H1 (cell line): ENCODE measurements at regions not wholly inside any gene's neighbourhood (a gene's known extent, or its start where the extent isn't known, plus 50 kb on each side); places are given as distances from the start of the nearest gene placed in this dataset.

Source experiments
- CTCF ChIA-PET: fragments of 300-600 bp; sonication (Branson Sonifier 250); formaldehyde crosslinking; loops from one replicate; lab custom pipeline; 2021; ENCODE audit not compliant: partially characterized antibody; lab: Charles Lee
- POLR2A ChIA-PET: fragments of 300-600 bp; sonication (Branson Sonifier 250); formaldehyde crosslinking; loops from one replicate; lab custom pipeline; 2021; ENCODE audit warnings: inconsistent platforms; ENCODE audit not compliant: partially characterized antibody; lab: Charles Lee
- DNase-seq, 2 experiments: peaks; one replicate each; pipeline versions ENCODE4 v3.0.0 to v3.0.0-alpha.2; 2010 to 2022; ENCODE audit warnings: low spot score in 2 of 2, low read depth in 1 of 2, mixed read lengths in 1 of 2
- FAIRE-seq: peaks from 2 replicates; lab custom pipeline; 2011; peaks lifted over from hg19 to GRCh38; lab: Jason Lieb, UNC
- H2AFZ ChIP-seq: 2 replicates; pipeline ENCODE4 v1.8.1; 2012; ENCODE audit warnings: low read length, inconsistent platforms
- H2AK5ac ChIP-seq: 2 replicates; pipeline ENCODE4 v1.6.1; 2013; ENCODE audit warnings: low read depth, low read length
- H2BK120ac ChIP-seq: replicated peaks from 2 replicates; pipeline ENCODE3; 2013; ENCODE audit warnings: low read depth, low read length, inconsistent platforms
- H2BK12ac ChIP-seq: 2 replicates; pipeline ENCODE4 v1.6.1; 2013; ENCODE audit warnings: low read depth, low read length
- H2BK15ac ChIP-seq: 2 replicates; pipeline ENCODE4 v1.6.1; 2013; ENCODE audit warnings: low read length
- H2BK20ac ChIP-seq: 2 replicates; pipeline ENCODE4 v1.6.1; 2013; ENCODE audit warnings: low read length
- H2BK5ac ChIP-seq: 2 replicates; pipeline ENCODE4 v1.6.1; 2013; ENCODE audit warnings: low read depth, low read length
- H3K14ac ChIP-seq: 2 replicates; pipeline ENCODE4 v1.6.1; 2013; ENCODE audit warnings: inconsistent platforms; ENCODE audit not compliant: insufficient read length
- H3K18ac ChIP-seq: 2 replicates; pipeline ENCODE4 v1.6.1; 2013; ENCODE audit warnings: low read length; ENCODE audit errors: extremely low read depth
- H3K23ac ChIP-seq: 2 replicates; pipeline ENCODE4 v1.6.1; 2013; ENCODE audit warnings: inconsistent platforms; ENCODE audit not compliant: insufficient read length
- H3K23me2 ChIP-seq: 2 replicates; pipeline ENCODE4 v1.6.1; 2013; ENCODE audit warnings: low read depth, low read length
- H3K27ac ChIP-seq: 2 replicates; pipeline ENCODE4 v1.6.1; 2011; ENCODE audit warnings: low read depth, low read length, inconsistent platforms
- H3K27me3 ChIP-seq, 4 experiments: replicated peaks in 1 of 4; 1 replicate in 1 of 4; 2 replicates in 3 of 4; pipeline versions ENCODE4 v1.6.1 to v1.8.1; 2011 to 2013; ENCODE audit warnings: low read length in 3 of 4, mild to moderate bottlenecking in 3 of 4, inconsistent platforms in 2 of 4, mixed read lengths in 2 of 4, moderate library complexity in 1 of 4; ENCODE audit not compliant: control insufficient read depth in 3 of 4, insufficient read depth in 3 of 4; ENCODE audit errors: extremely low read depth in 1 of 4
- H3K36me3 ChIP-seq, 4 experiments: 2 replicates each; pipeline versions ENCODE4 v1.6.1 to v1.8.1; 2011 to 2013; ENCODE audit warnings: mild to moderate bottlenecking in 4 of 4, low read length in 3 of 4, moderate library complexity in 2 of 4, control low read depth in 1 of 4, inconsistent platforms in 1 of 4; ENCODE audit not compliant: insufficient read depth in 4 of 4, control insufficient read depth in 2 of 4
- H3K4ac ChIP-seq: replicated peaks from 2 replicates; pipeline ENCODE3; 2013; ENCODE audit warnings: low read length, low read depth, mixed read lengths, inconsistent platforms; ENCODE audit not compliant: insufficient read length
- H3K4me1 ChIP-seq, 4 experiments: replicated peaks in 1 of 4; 1 replicate in 1 of 4; 2 replicates in 3 of 4; pipeline versions ENCODE4 v1.6.1 to v1.8.1; 2011 to 2013; ENCODE audit warnings: low read length in 3 of 4, inconsistent platforms in 2 of 4, mixed read lengths in 1 of 4; ENCODE audit not compliant: insufficient read depth in 4 of 4, control insufficient read depth in 3 of 4
- H3K4me2 ChIP-seq, 2 experiments: 2 replicates each; pipeline versions ENCODE4 v1.6.1 to v1.8.1; 2011 to 2013; ENCODE audit warnings: low read depth in 2 of 2, low read length in 2 of 2, control low read depth in 1 of 2, inconsistent platforms in 1 of 2, mild to moderate bottlenecking in 1 of 2; ENCODE audit not compliant: insufficient read depth in 1 of 2
- H3K4me3 ChIP-seq, 4 experiments: fragments of 200-600, 300-600 bp in 1 of 4; sonication (generic), shearing (Covaris generic), sonication (Bioruptor Twin) in 1 of 4; 2 replicates each; pipeline versions ENCODE4 v1.5.1 to v1.8.1; 2011 to 2016; ENCODE audit warnings: low read length in 4 of 4, low read depth in 3 of 4, control low read depth in 2 of 4, inconsistent platforms in 2 of 4, mild to moderate bottlenecking in 2 of 4, mixed read lengths in 1 of 4, moderate library complexity in 1 of 4; ENCODE audit not compliant: insufficient read depth in 2 of 4; ENCODE audit errors: extremely low read depth in 1 of 4
- H3K56ac ChIP-seq: replicated peaks from 2 replicates; pipeline ENCODE3; 2013; ENCODE audit warnings: low read depth, mild to moderate bottlenecking, mixed read lengths, low read length, inconsistent platforms; ENCODE audit not compliant: insufficient read length
- H3K79me1 ChIP-seq: 2 replicates; pipeline ENCODE4 v1.6.1; 2013; ENCODE audit warnings: low read depth, low read length, control low read depth
- H3K79me2 ChIP-seq, 2 experiments: 2 replicates each; pipeline versions ENCODE4 v1.6.1 to v1.8.1; 2012 to 2013; ENCODE audit warnings: low read length in 2 of 2, mild to moderate bottlenecking in 2 of 2, inconsistent platforms in 1 of 2; ENCODE audit not compliant: insufficient read depth in 2 of 2, control insufficient read depth in 1 of 2
- H3K9ac ChIP-seq, 4 experiments: replicated peaks in 1 of 4; 1 replicate in 1 of 4; 2 replicates in 3 of 4; pipeline versions ENCODE4 v1.6.1 to v1.8.1; 2011 to 2013; ENCODE audit warnings: low read depth in 3 of 4, low read length in 3 of 4, control low read depth in 2 of 4, mild to moderate bottlenecking in 2 of 4, moderate library complexity in 2 of 4, inconsistent platforms in 1 of 4; ENCODE audit errors: extremely low read depth in 1 of 4
- H3K9me3 ChIP-seq, 2 experiments: 2 replicates each; pipeline versions ENCODE4 v1.6.1 to v1.8.1; 2012 to 2013; ENCODE audit warnings: mild to moderate bottlenecking in 2 of 2, moderate library complexity in 2 of 2, control low read depth in 1 of 2, inconsistent platforms in 1 of 2, low read depth in 1 of 2, low read length in 1 of 2, mixed read lengths in 1 of 2; ENCODE audit not compliant: insufficient read depth in 2 of 2
- H4K20me1 ChIP-seq, 2 experiments: replicated peaks in 1 of 2; 2 replicates each; pipeline versions ENCODE3 to v1.8.1; 2011 to 2013; ENCODE audit warnings: inconsistent platforms in 2 of 2, low read length in 2 of 2, mild to moderate bottlenecking in 1 of 2; ENCODE audit not compliant: insufficient read depth in 2 of 2, control insufficient read depth in 1 of 2
- H4K5ac ChIP-seq: 2 replicates; pipeline ENCODE4 v1.6.1; 2013; ENCODE audit warnings: low read length, low read depth, mixed read lengths, inconsistent platforms; ENCODE audit not compliant: insufficient read length
- H4K8ac ChIP-seq: 2 replicates; pipeline ENCODE4 v1.8.0; 2013; ENCODE audit warnings: mild to moderate bottlenecking, moderate library complexity, low read length, inconsistent platforms; ENCODE audit not compliant: insufficient read depth; ENCODE audit errors: extremely low read depth
- H4K91ac ChIP-seq: replicated peaks from 2 replicates; pipeline ENCODE3; 2013; ENCODE audit warnings: low read length, mixed read lengths, inconsistent platforms; ENCODE audit not compliant: insufficient read length
- ASH2L ChIP-seq: fragments of 200-600, 300-600 bp; sonication (generic); IDR thresholded peaks from one replicate; pipeline ENCODE4 v1.7.1; 2017; ENCODE audit warnings: low read length
- CBX5 ChIP-seq: fragments of 300-800, 300-1000 bp; sonication (generic); IDR thresholded peaks from 2 replicates; pipeline ENCODE4 v1.7.1; 2016; ENCODE audit warnings: antibody characterized with exemption, low read length, low read depth
- CTBP2 ChIP-seq: IDR thresholded peaks from 2 replicates; pipeline ENCODE4 v1.7.0; 2011; ENCODE audit warnings: borderline replicate concordance, mild to moderate bottlenecking, moderate library complexity, mixed read lengths, low read length; ENCODE audit not compliant: insufficient read depth, insufficient read length
- GABPA ChIP-seq: IDR thresholded peaks from 2 replicates; pipeline ENCODE4 v1.6.1; 2011; ENCODE audit warnings: mild to moderate bottlenecking, low read length, moderate library complexity, borderline replicate concordance; ENCODE audit not compliant: insufficient read depth
- RXRA ChIP-seq: IDR thresholded peaks from 2 replicates; pipeline ENCODE4 v1.6.1; 2011; ENCODE audit warnings: low read depth, mild to moderate bottlenecking, low read length, moderate library complexity; ENCODE audit not compliant: insufficient read depth
- SP2 ChIP-seq: IDR thresholded peaks from 2 replicates; pipeline ENCODE4 v1.6.1; 2012; ENCODE audit warnings: mild to moderate bottlenecking, low read length, inconsistent platforms
- SRF ChIP-seq: IDR thresholded peaks from 2 replicates; pipeline ENCODE4 v1.6.1; 2011; ENCODE audit warnings: mild to moderate bottlenecking, low read depth, low read length, moderate library complexity
- TCF12 ChIP-seq: IDR thresholded peaks from 2 replicates; pipeline ENCODE4 v1.6.1; 2011; ENCODE audit warnings: low read depth, mild to moderate bottlenecking, low read length
- ZNF274 ChIP-seq: IDR thresholded peaks from 2 replicates; pipeline ENCODE4 v1.7.0; 2012; ENCODE audit warnings: low read length, borderline replicate concordance; ENCODE audit errors: extremely low read depth
- WGBS, 2 experiments: shearing (Covaris generic) in 1 of 2; methylation state at CpG; one replicate each; pipeline versions ENCODE4 v1.1.6 to v1.1.7; 2013 to 2015; ENCODE audit warnings: low lambda C conversion rate in 2 of 2, mixed read lengths in 2 of 2, inconsistent platforms in 1 of 2, low coverage in 1 of 2, missing lambda C conversion rate in 1 of 2; ENCODE audit not compliant: insufficient replicate concordance in 2 of 2, insufficient coverage in 1 of 2, insufficient read length in 1 of 2; ENCODE audit errors: extremely low coverage in 1 of 2, missing lambda C conversion rate in 1 of 2; 5-methylcytosine and 5-hydroxymethylcytosine counted together

- POLR2A ChIA-PET, result no interaction called here
- CTCF ChIA-PET, result no interaction called here
Observed at GRCh38 chr12:92628476-92628875, 74.3 kb upstream of the PLEKHG7 start.

More at GRCh38 chr12:92628476-92628875, 74.3 kb upstream of the PLEKHG7 start:
- 95% methylated on average over 2 of the region's 2 CpGs; no CpG with 5 or more reads in 1 of the 2 experiments for WGBS, 2 experiments
- FAIRE-seq, result no peak
- no peak overlapping the region for H2BK12ac ChIP-seq
- no peak overlapping the region for H2BK20ac ChIP-seq
- no peak overlapping the region for H3K9ac ChIP-seq
- no peak overlapping the region for H2BK5ac ChIP-seq
- no peak overlapping the region for H2AFZ ChIP-seq
- no peak overlapping the region for H4K8ac ChIP-seq
- H3K36me3 ChIP-seq, result no peaks in the 10 kb centered on the region
- H3K79me2 ChIP-seq, result no peaks in the 10 kb centered on the region
- no peak overlapping the region for H2BK120ac ChIP-seq
- no peak overlapping the region for H3K56ac ChIP-seq
- no peak overlapping the region for H4K91ac ChIP-seq
- no peak overlapping the region for H3K27ac ChIP-seq
- no peak overlapping the region for H3K14ac ChIP-seq
- no peaks in the 10 kb centered on the region for H4K20me1 ChIP-seq
- no peaks in the 10 kb centered on the region for H3K9me3 ChIP-seq
- H3K4me3 ChIP-seq, result no peak overlapping the region
- H2BK15ac ChIP-seq, result no peak overlapping the region
- H3K23ac ChIP-seq, result no peak overlapping the region
- H3K4me2 ChIP-seq, result no peak overlapping the region
- H3K23me2 ChIP-seq, result no peaks in the 10 kb centered on the region
- no peak for DNase-seq
- H3K4me1 ChIP-seq, result no peaks in the 10 kb centered on the region
- no peak overlapping the region for H3K18ac ChIP-seq
- H3K4ac ChIP-seq, result no peak overlapping the region
- H2AK5ac ChIP-seq, result no peak overlapping the region
- H3K79me1 ChIP-seq, result no peaks in the 10 kb centered on the region
- TF ChIP-seq ZNF274 (no peak), CBX5 (no peak), TCF12 (no peak), CTBP2 (no peak), ASH2L (no peak), GABPA (no peak), SRF (no peak), SP2 (no peak), RXRA (no peak)
- TF ChIP-seq, all 59 proteins: peak for 0
- no peaks in the 10 kb centered on the region for H3K27me3 ChIP-seq
- H4K5ac ChIP-seq, result no peak overlapping the region
